ENCODE measurements at regions not wholly inside any gene's neighbourhood (a gene's known extent, or its start where the extent isn't known, plus 50 kb on each side); places are given as distances from the start of the nearest gene placed in this dataset.
"Not testable (repeated sequence)": the region's sequence is repeated elsewhere in the genome, so short reads cannot be mapped to it uniquely, and the experiment has no call there.

DNA sequence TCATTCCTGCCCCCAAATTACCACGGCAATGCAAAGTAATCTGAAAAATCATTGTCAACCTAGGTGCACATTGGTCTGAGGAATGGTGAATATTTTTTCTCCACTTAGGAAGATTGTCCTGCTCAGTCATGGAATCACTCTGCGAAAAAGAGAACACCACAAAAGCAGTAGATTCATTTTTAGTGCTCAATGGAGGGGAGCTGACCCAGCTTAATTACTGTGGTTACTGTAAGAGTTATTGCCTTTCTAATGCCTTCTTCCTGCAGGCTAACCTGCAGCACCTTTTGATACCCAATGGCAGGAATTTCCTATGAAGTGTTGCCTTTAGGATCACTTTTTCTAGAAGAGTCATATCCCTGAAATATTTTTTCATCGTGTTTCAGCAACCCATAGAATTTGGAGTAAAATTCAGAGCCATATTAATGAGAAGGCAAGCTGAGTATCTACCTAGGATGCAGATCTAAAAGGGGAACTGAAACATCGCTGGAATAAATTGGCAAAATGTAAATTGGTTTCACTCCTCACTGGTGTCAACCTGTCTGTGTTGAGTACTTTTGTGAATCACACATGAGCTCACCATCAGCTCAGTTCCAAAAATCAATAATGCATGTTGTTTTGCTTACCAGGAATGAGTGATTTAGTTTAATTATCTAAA lies 464.5 kb downstream of the CSNK1G3 start:
- no peak for DNase-seq

DNA sequence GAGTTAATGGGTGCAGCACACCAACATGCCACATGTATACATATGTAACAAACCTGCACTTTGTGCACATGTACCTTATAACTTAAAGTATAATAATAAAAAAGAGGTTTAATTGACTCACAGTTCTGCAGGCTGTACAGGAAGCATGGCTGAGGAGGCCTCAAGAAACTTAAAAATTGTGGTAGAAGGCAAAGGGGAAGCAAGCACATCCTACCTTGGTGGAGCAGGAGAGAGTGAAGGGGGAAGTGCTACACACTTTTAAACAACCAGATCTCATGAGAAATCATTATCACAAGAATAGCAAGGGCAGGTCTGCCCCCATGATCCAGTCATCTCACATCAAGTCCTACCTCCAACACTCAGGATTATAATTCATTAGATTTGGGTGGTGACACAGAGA lies 463.5 kb downstream of the CSNK1G3 start:
- not testable (repeated sequence) for DNase-seq

DNA sequence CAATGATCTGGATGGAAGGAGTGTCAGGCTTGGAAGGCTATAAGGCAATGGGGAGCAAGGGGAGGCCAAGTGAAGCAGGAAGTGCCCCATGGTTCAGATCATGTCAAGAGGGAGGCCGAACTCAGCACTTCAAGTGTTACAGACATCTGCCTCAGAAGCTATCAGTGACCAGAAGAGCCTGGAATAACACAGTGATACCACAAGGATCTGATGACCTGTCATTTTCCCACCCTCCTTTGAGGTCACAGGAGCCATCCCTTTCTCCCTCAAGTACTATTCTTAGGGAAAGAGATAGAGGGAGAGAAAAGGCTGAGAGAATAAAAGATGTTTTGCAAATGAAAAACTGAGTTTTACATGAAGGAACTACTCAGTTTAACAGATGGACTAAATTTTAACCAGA lies 454.8 kb downstream of the CSNK1G3 start:
- no peak for DNase-seq

- DNase-seq = no peak
Observed at GRCh38 chr5:123965626-123966025, 453.6 kb downstream of the CSNK1G3 start.

DNA sequence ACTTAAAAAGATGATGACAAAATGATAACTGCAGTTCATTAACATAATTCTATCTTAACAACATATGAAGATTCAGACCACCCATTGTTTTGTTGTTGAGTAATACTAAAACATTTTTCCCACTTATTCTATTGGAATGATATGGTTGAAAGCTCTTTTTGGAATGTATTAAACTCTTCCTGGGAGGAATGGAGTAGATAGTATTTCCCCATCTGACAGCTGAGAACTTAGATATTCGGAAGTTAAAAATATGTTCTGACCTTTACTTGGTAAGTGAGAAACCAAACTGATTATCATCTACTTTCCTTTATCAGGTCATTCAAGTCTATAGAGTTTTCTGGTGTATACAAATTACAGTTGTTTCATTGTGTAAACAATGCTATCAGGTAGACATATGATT lies 452.9 kb downstream of the CSNK1G3 start:
- DNase-seq = no peak

DNA sequence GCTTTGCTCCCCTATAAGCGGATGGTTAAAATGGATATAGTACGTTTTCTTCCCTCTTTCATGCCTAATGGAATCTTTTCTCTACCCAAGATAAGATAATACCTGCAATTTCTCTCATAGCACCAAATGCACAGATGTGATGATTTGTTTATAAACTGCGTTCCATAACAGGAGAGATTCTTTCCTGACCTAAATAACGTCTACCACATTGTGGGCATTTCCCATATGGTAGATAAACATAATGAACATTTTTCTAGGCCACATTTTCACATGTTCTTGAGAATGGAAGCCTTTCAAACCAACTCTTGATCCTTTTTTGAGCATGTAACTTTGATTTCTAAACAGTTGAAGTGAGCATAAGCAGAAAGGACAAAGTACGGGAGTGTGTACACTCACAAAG lies 448.5 kb downstream of the CSNK1G3 start:
- DNase-seq = no peak

DNA sequence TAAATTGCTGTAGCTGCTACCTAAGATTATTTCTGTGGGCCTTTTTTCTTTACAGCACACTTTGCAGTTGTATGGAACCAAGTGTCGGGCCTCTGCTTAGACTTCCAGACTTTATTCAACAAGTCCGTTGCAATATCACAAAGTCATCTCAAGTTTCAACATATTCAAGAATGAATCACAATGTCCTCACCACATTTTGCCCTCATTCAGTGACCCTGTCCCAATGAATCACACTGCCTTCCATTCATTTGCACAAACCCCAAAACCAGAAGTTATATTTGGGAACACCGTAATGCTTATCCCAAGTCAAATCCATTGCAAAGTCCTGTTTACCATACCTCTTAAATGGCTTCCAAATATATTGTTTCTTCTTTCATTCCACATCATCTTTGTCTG lies 439.6 kb downstream of the CSNK1G3 start:
- DNase-seq = no peak

- DNase-seq = no peak
Observed at GRCh38 chr5:123950701-123951581, 439.0 kb downstream of the CSNK1G3 start.

GRCh38 chr5:123949807-123950340 lies 437.9 kb downstream of the CSNK1G3 start:
- no peak for DNase-seq

DNA sequence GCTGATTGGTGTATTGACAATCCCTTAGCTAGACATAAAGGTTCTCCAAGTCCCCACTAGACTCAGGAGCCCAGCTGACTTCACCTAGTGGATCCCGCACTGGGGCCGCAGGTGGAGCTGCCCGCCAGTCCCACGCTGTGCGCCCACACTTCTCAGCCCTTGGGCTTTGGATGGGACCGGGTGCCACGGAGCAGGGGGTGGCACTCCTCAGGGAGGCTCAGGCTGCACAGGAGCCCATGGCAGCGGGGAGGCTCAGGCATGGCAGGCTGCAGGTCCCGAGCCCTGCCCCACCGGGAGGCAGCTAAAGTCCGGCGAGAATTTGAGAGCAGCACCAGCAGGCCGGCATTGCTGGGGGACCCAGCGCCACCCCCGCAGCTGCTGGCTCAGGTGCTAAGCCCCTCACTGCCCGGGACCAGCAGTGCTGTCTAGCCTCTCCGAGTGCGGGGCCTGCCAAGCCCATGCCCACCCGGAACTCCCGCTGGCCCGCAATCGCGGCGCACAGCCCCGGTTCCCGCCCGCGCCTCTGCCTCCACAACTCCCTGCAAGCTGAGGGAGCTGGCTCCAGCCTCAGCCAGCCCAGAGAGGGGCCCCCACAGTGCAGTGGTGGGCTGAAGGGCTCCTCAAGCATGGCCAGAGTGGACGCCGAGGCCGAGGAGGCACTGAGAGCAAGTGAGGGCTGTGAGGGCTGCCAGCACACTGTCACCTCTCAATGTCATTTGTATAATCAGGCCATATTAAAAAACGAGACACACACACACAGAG lies 437.2 kb downstream of the CSNK1G3 start:
- DNase-seq = no peak

DNA sequence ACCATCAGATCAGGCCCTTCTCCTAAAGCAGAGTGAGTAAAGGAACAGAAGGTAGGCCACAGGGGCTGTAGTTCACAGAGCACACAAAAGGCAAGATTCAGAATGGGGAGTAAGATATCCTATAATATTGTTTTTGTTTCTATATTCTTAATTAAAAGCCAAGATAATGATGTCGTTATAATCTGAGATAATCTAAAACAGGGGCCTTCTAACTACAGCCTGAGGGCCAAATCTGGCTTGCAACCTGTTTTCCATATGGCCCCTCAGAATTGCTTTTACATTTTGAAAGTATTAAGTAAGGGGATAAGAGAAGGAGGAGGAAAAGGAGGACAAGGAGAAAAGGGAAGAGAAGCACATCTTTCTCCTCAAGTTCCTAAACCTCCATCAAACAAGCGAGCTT lies 435.8 kb downstream of the CSNK1G3 start:
- no peak for DNase-seq

DNA sequence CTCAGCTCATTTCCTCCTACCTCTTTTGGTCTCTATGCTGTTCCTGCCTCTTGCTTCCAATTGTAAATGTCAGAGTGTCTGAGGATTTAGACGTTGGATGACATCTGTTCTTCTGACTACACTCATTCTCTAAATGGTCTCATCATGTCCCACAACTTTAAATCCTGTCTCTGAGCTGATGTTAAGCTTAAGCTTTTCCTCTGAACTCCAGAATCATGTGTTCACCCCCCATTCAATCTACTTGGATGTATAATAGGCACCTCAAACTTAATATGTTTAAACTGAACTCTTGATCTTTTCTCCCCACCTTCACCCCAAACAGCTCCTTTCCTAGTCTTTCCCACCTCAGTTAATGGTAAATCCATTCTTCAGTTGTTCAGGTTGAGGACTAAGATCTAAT lies 433.6 kb downstream of the CSNK1G3 start:
- no peak for DNase-seq

- DNase-seq = no peak
Observed at GRCh38 chr5:123943151-123943550, 431.2 kb downstream of the CSNK1G3 start.

GRCh38 chr5:123940416-123940815 lies 428.4 kb downstream of the CSNK1G3 start:
- DNase-seq = no peak

DNA sequence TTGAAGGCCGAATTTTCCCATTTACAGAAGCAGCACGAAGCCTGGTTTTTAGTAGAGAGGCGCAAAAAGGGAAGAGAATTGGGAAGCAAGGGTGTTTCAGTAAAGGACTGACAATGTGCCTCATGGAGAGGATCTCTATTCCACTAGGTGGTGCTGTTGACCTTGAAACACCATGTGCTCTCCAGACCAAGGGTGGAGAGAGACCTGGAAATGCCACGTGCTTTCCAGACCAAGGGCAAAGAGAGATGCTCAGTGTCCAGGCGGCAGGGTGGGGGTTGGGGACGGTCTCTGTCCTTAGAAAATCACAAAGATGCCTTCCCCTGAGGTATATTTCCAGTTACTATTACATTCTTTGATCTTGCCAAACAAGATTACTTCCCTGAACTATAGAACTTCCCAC lies 425.3 kb downstream of the CSNK1G3 start:
- DNase-seq = peak; percentile 4

DNA sequence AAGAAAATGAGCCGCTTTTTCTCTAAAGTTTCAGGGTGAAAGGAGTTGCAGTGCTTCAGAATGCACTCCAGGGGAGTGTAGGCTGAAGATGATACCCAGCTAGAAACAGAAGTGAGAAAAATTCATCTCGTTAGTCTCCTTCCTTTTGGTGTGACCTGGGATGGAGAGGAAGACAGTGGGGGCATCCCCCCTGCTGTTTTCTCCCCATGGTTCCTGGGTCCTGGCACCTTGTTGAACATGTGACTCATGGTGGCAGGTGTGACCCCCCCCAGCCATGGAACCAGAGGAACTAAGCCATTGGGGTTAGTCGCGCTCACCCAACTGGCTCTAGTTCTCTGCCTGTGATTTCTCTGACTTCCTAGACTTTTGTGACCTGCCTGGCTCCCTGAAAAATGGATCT lies 424.6 kb downstream of the CSNK1G3 start:
- no peak for DNase-seq

DNA sequence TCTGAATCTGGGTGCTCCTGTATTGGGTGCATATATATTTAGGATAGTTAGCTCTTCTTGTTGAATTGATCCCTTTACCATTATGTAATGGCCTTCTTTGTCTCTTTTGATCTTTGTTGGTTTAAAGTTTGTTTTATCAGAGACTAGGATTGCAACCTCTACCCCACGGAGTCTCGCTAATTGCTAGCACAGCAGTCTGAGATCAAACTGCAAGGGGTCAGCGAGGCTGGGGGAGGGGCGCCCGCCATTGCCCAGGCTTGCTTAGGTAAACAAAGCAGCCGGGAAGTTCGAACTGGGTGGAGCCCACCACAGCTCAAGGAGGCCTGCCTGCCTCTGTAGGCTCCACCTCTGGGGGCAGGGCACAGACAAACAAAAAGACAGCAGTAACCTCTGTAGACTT lies 421.8 kb downstream of the CSNK1G3 start:
- DNase-seq = not testable (repeated sequence)

- no peak for DNase-seq
Observed at GRCh38 chr5:123929055-123929474, 417.1 kb downstream of the CSNK1G3 start.

DNA sequence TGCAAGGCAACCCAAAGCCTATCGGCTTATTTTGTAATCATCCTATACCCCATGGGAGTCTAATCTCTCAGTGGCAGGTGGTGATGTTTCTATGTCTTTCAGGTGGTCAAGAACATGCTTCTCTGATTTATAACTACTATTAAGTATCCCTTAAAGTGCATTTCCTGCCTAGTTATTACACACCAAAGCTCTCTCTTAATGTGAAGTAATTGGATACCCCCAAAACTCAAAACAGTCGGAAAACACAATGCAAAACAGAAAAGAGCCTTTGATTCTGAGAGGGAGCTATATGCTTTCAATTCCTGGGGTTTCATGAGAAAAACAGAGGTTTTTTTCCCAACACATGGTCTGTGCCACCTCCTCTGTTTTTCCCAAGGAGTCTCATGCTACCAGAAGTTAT lies 416.4 kb downstream of the CSNK1G3 start:
- no peak for DNase-seq

DNA sequence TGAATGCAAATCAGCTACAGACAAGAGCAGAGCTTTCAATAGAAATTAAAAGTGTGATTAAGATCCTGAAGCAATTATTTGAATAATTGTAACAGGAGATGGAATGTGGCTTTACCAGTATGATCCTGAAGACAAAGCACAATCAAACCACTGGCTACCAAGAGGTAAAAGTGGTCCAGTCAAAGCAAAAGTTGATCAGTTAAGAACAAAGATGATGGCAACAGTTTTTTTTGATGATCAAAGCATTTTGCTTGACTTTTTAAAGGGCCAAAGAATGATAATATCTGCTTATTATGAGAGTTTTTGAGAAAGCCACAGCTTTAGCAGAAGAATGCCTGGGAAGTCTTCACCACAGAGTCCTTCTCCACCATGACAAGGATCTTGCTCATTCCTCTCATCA lies 409.2 kb downstream of the CSNK1G3 start:
- no peak for DNase-seq

- peak; percentile 15 for DNase-seq
Observed at GRCh38 chr5:123916345-123917121, 404.6 kb downstream of the CSNK1G3 start.

- DNase-seq = no peak
Observed at GRCh38 chr5:123914333-123914732, 402.4 kb downstream of the CSNK1G3 start.

GRCh38 chr5:123907349-123907748 lies 395.4 kb downstream of the CSNK1G3 start:
- no peak for DNase-seq

Data from NCI-H1694 treated with DMSO at 0.1 percent for 48 hours (cell line).